ENCODE measurements at regions not wholly inside any gene's neighbourhood (a gene's known extent, or its start where the extent isn't known, plus 50 kb on each side); places are given as distances from the start of the nearest gene placed in this dataset.

GRCh38 chr5:158286827-158287226 lies 427.9 kb upstream of the CLINT1 start:
- TF ChIP-seq POLR2AphosphoS5 (IDR thresholded peaks at IDR 0.05; ENCODE audit: borderline replicate concordance, low read depth, low read length), result no peak
- no peak for TF ChIP-seq EZH2 (IDR thresholded peaks at IDR 0.05)
- TF ChIP-seq FOXP2 (optimal IDR thresholded peaks at IDR 0.05; ENCODE audit: control extremely low read depth, extremely low read length, insufficient read depth), result no peak

All from SK-N-MC (cell line).